Heart left ventricle (tissue), 16 donors: ENCODE measurements at regions not wholly inside any gene's neighbourhood (a gene's known extent, or its start where the extent isn't known, plus 50 kb on each side); places are given as distances from the start of the nearest gene placed in this dataset.

ENCODE experiments used
- ATAC-seq, 4 donors: fragments of 200-7000 bp; cut with Tn5 transposase; one replicate each; pipeline ENCODE4 v1.9.1; 2020 to 2022; ENCODE audit warnings: moderate library complexity in 4 of 4, mild to moderate bottlenecking in 3 of 4, moderate number of reproducible peaks in 1 of 4
- DNase-seq, 5 donors: peaks; one replicate each; pipeline ENCODE4 v3.0.0-alpha.2; 2020
- H3K27ac ChIP-seq, 12 donors: fragments of 200-600 bp; sonication (generic) in 4 of 12; one replicate each; pipeline versions ENCODE4 v1.5.0 to v1.8.0; 2016 to 2022; ENCODE audit warnings: mild to moderate bottlenecking in 2 of 12
- H3K27me3 ChIP-seq, 9 donors: fragments of 200-600 bp; sonication (generic) in 2 of 9; one replicate each; pipeline versions ENCODE4 v1.5.1 to v1.8.0; 2016 to 2022; ENCODE audit warnings: mild to moderate bottlenecking in 3 of 9
- H3K36me3 ChIP-seq, 9 donors: fragments of 200-600 bp; sonication (generic) in 2 of 9; one replicate each; pipeline versions ENCODE4 v1.5.0 to v1.8.0; 2018 to 2022; ENCODE audit warnings: mild to moderate bottlenecking in 2 of 9
- H3K4me1 ChIP-seq, 12 donors: fragments of 200-600 bp; sonication (generic) in 4 of 12; one replicate each; pipeline versions ENCODE4 v1.5.0 to v1.8.0; 2016 to 2022; ENCODE audit warnings: mild to moderate bottlenecking in 3 of 12
- H3K4me3 ChIP-seq, 12 donors: fragments of 200-600 bp; sonication (generic) in 4 of 12; one replicate each; pipeline versions ENCODE4 v1.5.0 to v1.8.0; 2017 to 2022; ENCODE audit warnings: mild to moderate bottlenecking in 9 of 12, moderate library complexity in 4 of 12
- H3K9me3 ChIP-seq, 12 donors: fragments of 200-600 bp; sonication (generic) in 4 of 12; one replicate each; pipeline versions ENCODE4 v1.5.0 to v1.8.0; 2016 to 2022; ENCODE audit warnings: mild to moderate bottlenecking in 1 of 12
- CTCF ChIP-seq, 12 donors: fragments of 200-600 bp; sonication (generic) in 4 of 12; IDR thresholded peaks; one replicate each; pipeline versions ENCODE4 v1.5.0 to v1.8.0; 2018 to 2022; ENCODE audit warnings: antibody characterized with exemption in 12 of 12, mild to moderate bottlenecking in 5 of 12
- POLR2A ChIP-seq, 2 donors: fragments of 450-650 bp; IDR thresholded peaks; one replicate each; pipeline ENCODE4 v1.6.1; 2017; ENCODE audit warnings: antibody characterized with exemption in 2 of 2, mild to moderate bottlenecking in 2 of 2, moderate library complexity in 2 of 2
- WGBS, 4 donors: extraction: QIAGEN DNeasy Blood & Tissue Kit in 2 of 4; methylation state at CpG; one replicate each; pipeline versions ENCODE4 v1.1.5 to v1.1.7; 2013 to 2018; 5-methylcytosine and 5-hydroxymethylcytosine counted together
- intact Hi-C, 10 donors: fragments of 100-400 bp; cut with DNase I; formaldehyde crosslinking; loops; one replicate each; pipeline versions ENCODE4 v1.11.1 to v1.14.2; 2022
- donor health status: ischemic (EF 13 %, LVEDD 7.1; RV severe dilation, severe dysfunction).
- donor health status: healthy with polysubstance abuse.
- donor health status: DM: no; HTN: yes; CAD: no.
- donor health status: DM: no; HTN: no; CAD: no.
- donor health status: ischemic (EF 25% LVEDD 6.9; RV normal size, moderate dysfunction).
- donor health status: ischemic (EF 25% LVEDD 5.7; RV mildly dilated, moderate dysfunction).
- donor health status: healthy.
- donor health status: DM: yes; HTN: yes; CAD: no.
- donor health status: ischemic (EF 35%, LVEDD 5.7; RV mildly dilated, moderate dysfunction).
- donor health status: nonischemic (EF 11% LVEDD 7.7; RV severe dilation, severe dysfunction).
- donor health status: DM: yes; HTN: yes; CAD: no.
- donor health status: PGD.
- donor health status: ischemic (EF 29% LVEDD 5.4; RV normal size, mild dysfunction).
- donor health status: nonischemic (EF 23%, LVEDD 6.1; RV moderate dilation, normal function).

DNA sequence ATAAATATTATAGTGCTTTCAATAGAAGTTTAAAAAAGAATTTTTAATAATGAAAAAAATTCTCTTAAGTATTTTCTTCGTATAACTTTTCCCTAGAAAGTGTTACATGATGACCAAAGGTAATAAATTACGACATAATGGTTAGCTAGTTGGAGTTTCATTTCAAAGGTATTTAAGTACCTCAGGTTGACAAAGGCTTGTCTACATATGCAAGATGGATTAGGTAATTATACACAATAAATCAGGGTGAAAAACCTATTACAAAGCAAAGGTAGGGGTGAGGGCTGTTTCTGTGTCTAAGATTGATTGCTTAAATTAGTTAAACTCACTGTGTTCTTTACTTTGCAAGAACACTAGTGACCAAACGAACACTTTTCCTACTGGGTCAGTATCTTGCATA is 508.5 kb upstream of the FAT1 start:
- no peaks in the 10 kb centered on the region for H3K4me1 ChIP-seq
- H3K4me3 ChIP-seq, result no peak overlapping the region
- no peaks in the 10 kb centered on the region for H3K36me3 ChIP-seq
- 73 to 81% (median 76%) methylated on average over 3 of the region's 3 CpGs for WGBS, 4 donors
- no peak for ATAC-seq
- no peak for TF ChIP-seq POLR2A (IDR thresholded peaks at IDR 0.05)
- no peak for DNase-seq
- H3K27ac ChIP-seq, result no peak overlapping the region
- H3K9me3 ChIP-seq, result no peaks in the 10 kb centered on the region
- H3K27me3 ChIP-seq, result no peaks in the 10 kb centered on the region
- intact Hi-C loops, result no loop called here

- Histone ChIP-seq H3K4me1 (no peaks in the 10 kb centered on the region), H3K36me3 (no peaks in the 10 kb centered on the region), H3K4me3 (no peak overlapping the region), H3K27ac (no peak overlapping the region), H3K9me3 (no peaks in the 10 kb centered on the region), H3K27me3 (no peaks in the 10 kb centered on the region)
- TF ChIP-seq POLR2A (IDR thresholded peaks at IDR 0.05), result no peak
- no peak for TF ChIP-seq CTCF (IDR thresholded peaks at IDR 0.05)
- intact Hi-C loops, result no loop called here
- ATAC-seq, result no peak
- DNase-seq, result no peak
- 55 to 75% (median 71%) methylated on average over 2 of the region's 2 CpGs for WGBS, 4 donors
Observed at GRCh38 chr4:187232796-187233195, 509.1 kb upstream of the FAT1 start.

GRCh38 chr4:187235456-187236170 is 512.0 kb upstream of the FAT1 start:
- H3K27me3 ChIP-seq, result no peaks in the 10 kb centered on the region
- ATAC-seq (no peak), DNase-seq (no peak)
- H3K4me3 ChIP-seq, result no peak overlapping the region
- no peak overlapping the region for H3K27ac ChIP-seq
- H3K9me3 ChIP-seq, result no peaks in the 10 kb centered on the region
- intact Hi-C loops, result no loop called here
- no peaks in the 10 kb centered on the region for H3K4me1 ChIP-seq
- WGBS, 4 donors, result 72 to 78% (median 76%) methylated on average over 16 of the region's 16 CpGs
- no peaks in the 10 kb centered on the region for H3K36me3 ChIP-seq
- TF ChIP-seq POLR2A (IDR thresholded peaks at IDR 0.05) (no peak), CTCF (IDR thresholded peaks at IDR 0.05) (no peak)

GRCh38 chr4:187236209-187236890 is 512.7 kb upstream of the FAT1 start:
- DNase-seq (no peak), ATAC-seq (no peak)
- no peak for TF ChIP-seq CTCF (IDR thresholded peaks at IDR 0.05)
- no peak for TF ChIP-seq POLR2A (IDR thresholded peaks at IDR 0.05)
- no peaks in the 10 kb centered on the region for H3K9me3 ChIP-seq
- 65 to 79% (median 72%) methylated on average over 4 of the region's 4 CpGs for WGBS, 4 donors
- no peaks in the 10 kb centered on the region for H3K4me1 ChIP-seq
- no peak overlapping the region for H3K4me3 ChIP-seq
- H3K36me3 ChIP-seq, result no peaks in the 10 kb centered on the region
- H3K27me3 ChIP-seq, result no peaks in the 10 kb centered on the region
- no peak overlapping the region for H3K27ac ChIP-seq
- intact Hi-C loops, result no loop called here
